Heart left ventricle (tissue), 16 donors: ENCODE measurements at regions not wholly inside any gene's neighbourhood (a gene's known extent, or its start where the extent isn't known, plus 50 kb on each side); places are given as distances from the start of the nearest gene placed in this dataset.

ENCODE experiments used
- ATAC-seq, 4 donors: fragments of 200-7000 bp; cut with Tn5 transposase; one replicate each; pipeline ENCODE4 v1.9.1; 2020 to 2022; ENCODE audit warnings: moderate library complexity in 4 of 4, mild to moderate bottlenecking in 3 of 4, moderate number of reproducible peaks in 1 of 4
- DNase-seq, 5 donors: peaks; one replicate each; pipeline ENCODE4 v3.0.0-alpha.2; 2020
- H3K27ac ChIP-seq, 12 donors: fragments of 200-600 bp; sonication (generic) in 4 of 12; one replicate each; pipeline versions ENCODE4 v1.5.0 to v1.8.0; 2016 to 2022; ENCODE audit warnings: mild to moderate bottlenecking in 2 of 12
- H3K27me3 ChIP-seq, 9 donors: fragments of 200-600 bp; sonication (generic) in 2 of 9; one replicate each; pipeline versions ENCODE4 v1.5.1 to v1.8.0; 2016 to 2022; ENCODE audit warnings: mild to moderate bottlenecking in 3 of 9
- H3K36me3 ChIP-seq, 9 donors: fragments of 200-600 bp; sonication (generic) in 2 of 9; one replicate each; pipeline versions ENCODE4 v1.5.0 to v1.8.0; 2018 to 2022; ENCODE audit warnings: mild to moderate bottlenecking in 2 of 9
- H3K4me1 ChIP-seq, 12 donors: fragments of 200-600 bp; sonication (generic) in 4 of 12; one replicate each; pipeline versions ENCODE4 v1.5.0 to v1.8.0; 2016 to 2022; ENCODE audit warnings: mild to moderate bottlenecking in 3 of 12
- H3K4me3 ChIP-seq, 12 donors: fragments of 200-600 bp; sonication (generic) in 4 of 12; one replicate each; pipeline versions ENCODE4 v1.5.0 to v1.8.0; 2017 to 2022; ENCODE audit warnings: mild to moderate bottlenecking in 9 of 12, moderate library complexity in 4 of 12
- H3K9me3 ChIP-seq, 12 donors: fragments of 200-600 bp; sonication (generic) in 4 of 12; one replicate each; pipeline versions ENCODE4 v1.5.0 to v1.8.0; 2016 to 2022; ENCODE audit warnings: mild to moderate bottlenecking in 1 of 12
- POLR2A ChIP-seq, 2 donors: fragments of 450-650 bp; IDR thresholded peaks; one replicate each; pipeline ENCODE4 v1.6.1; 2017; ENCODE audit warnings: antibody characterized with exemption in 2 of 2, mild to moderate bottlenecking in 2 of 2, moderate library complexity in 2 of 2
- WGBS, 4 donors: extraction: QIAGEN DNeasy Blood & Tissue Kit in 2 of 4; methylation state at CpG; one replicate each; pipeline versions ENCODE4 v1.1.5 to v1.1.7; 2013 to 2018; 5-methylcytosine and 5-hydroxymethylcytosine counted together
- intact Hi-C, 10 donors: fragments of 100-400 bp; cut with DNase I; formaldehyde crosslinking; loops; one replicate each; pipeline versions ENCODE4 v1.11.1 to v1.14.2; 2022
- TF ChIP-seq, protein P1 (sequence below), 12 donors: fragments of 200-600 bp; sonication (generic) in 4 of 12; IDR thresholded peaks; one replicate each; pipeline versions ENCODE4 v1.5.0 to v1.8.0; 2018 to 2022; ENCODE audit warnings: antibody characterized with exemption in 12 of 12, mild to moderate bottlenecking in 5 of 12
- donor health status: ischemic (EF 13 %, LVEDD 7.1; RV severe dilation, severe dysfunction).
- donor health status: healthy with polysubstance abuse.
- donor health status: DM: no; HTN: yes; CAD: no.
- donor health status: DM: no; HTN: no; CAD: no.
- donor health status: ischemic (EF 25% LVEDD 6.9; RV normal size, moderate dysfunction).
- donor health status: ischemic (EF 25% LVEDD 5.7; RV mildly dilated, moderate dysfunction).
- donor health status: healthy.
- donor health status: DM: yes; HTN: yes; CAD: no.
- donor health status: ischemic (EF 35%, LVEDD 5.7; RV mildly dilated, moderate dysfunction).
- donor health status: nonischemic (EF 11% LVEDD 7.7; RV severe dilation, severe dysfunction).
- donor health status: DM: yes; HTN: yes; CAD: no.
- donor health status: PGD.
- donor health status: ischemic (EF 29% LVEDD 5.4; RV normal size, mild dysfunction).
- donor health status: nonischemic (EF 23%, LVEDD 6.1; RV moderate dilation, normal function).

DNA sequence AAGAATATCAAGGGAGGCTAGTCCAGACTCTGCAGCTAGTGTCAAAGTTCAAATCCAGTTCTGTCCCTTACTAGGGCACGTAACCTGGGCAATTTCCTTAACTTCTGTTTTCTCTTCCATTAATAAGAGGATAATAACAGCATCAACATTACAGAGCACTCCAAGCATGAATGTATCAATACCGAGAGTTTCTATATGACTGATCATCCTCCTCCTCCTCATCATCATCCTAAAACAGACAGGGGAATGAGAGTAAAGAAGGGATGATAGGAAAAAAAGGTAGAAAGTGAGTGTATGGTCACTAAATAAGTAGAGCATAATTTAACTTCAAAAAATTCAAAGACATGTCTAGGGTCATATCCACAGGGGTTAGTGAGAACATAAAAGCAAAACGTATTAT, 171.4 kb downstream of the NDUFA12 start:
- no peaks in the 10 kb centered on the region for H3K27me3 ChIP-seq
- peak overlapping the region in 2 of 12 donors; percentile 73 to 80 for H3K27ac ChIP-seq
- peaks cover 0 to 51% (median 2%) of the 10 kb centered on the region in 12 donors for H3K4me1 ChIP-seq
- no peak for TF ChIP-seq POLR2A (IDR thresholded peaks at IDR 0.05)
- TF ChIP-seq, protein P1, sequence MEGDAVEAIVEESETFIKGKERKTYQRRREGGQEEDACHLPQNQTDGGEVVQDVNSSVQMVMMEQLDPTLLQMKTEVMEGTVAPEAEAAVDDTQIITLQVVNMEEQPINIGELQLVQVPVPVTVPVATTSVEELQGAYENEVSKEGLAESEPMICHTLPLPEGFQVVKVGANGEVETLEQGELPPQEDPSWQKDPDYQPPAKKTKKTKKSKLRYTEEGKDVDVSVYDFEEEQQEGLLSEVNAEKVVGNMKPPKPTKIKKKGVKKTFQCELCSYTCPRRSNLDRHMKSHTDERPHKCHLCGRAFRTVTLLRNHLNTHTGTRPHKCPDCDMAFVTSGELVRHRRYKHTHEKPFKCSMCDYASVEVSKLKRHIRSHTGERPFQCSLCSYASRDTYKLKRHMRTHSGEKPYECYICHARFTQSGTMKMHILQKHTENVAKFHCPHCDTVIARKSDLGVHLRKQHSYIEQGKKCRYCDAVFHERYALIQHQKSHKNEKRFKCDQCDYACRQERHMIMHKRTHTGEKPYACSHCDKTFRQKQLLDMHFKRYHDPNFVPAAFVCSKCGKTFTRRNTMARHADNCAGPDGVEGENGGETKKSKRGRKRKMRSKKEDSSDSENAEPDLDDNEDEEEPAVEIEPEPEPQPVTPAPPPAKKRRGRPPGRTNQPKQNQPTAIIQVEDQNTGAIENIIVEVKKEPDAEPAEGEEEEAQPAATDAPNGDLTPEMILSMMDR (IDR thresholded peaks at IDR 0.05) = no peak
- H3K36me3 ChIP-seq = no peaks in the 10 kb centered on the region
- intact Hi-C loops = no loop called here
- H3K9me3 ChIP-seq = peaks cover 0 to 4% (median 0%) of the 10 kb centered on the region in 12 donors
- DNase-seq (no peak), ATAC-seq (no peak)
- WGBS, 4 donors = 87 to 96% (median 92%) methylated on average over 3 of the region's 3 CpGs
- H3K4me3 ChIP-seq = no peak overlapping the region

DNA sequence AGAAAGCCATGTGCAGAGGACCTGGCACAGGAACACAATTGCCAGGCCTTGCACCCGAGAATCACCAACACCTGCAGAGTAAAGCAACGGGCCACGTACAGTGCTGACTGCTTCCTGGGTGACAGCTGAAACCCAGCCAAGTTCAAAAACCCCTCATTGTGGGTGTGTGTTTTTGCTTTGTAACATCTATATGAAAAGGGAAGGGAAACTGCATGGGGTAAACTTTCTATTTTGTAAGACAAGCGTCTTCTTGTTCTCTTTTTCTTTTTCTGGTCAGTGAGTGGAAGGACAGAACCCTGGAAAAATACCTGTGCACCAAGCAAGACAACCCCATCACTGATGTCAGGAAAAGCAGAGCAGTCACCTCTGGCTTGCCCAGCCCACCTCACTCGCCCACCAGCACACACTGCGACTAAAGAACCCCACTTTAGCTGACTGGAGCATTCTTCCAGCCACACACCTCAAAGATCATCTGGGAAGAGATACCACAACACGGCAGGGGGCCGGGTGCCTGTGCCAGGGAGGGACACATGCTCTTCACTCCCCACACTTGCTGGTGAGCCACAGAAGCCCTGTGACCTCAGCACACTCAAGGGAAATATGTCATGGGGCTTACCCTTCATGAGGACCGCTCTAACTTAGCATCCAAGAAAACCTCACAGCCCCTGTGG, 172.3 kb downstream of the NDUFA12 start:
- H3K27ac ChIP-seq = peak overlapping the region in 2 of 12 donors; percentile 73 to 80
- DNase-seq = no peak
- TF ChIP-seq POLR2A (IDR thresholded peaks at IDR 0.05) = no peak
- WGBS, 4 donors = 71 to 74% (median 73%) methylated on average over 8 to 9 of the region's 9 CpGs
- intact Hi-C loops = no loop called here
- peaks cover 0 to 51% (median 2%) of the 10 kb centered on the region in 12 donors for H3K4me1 ChIP-seq
- no peaks in the 10 kb centered on the region for H3K27me3 ChIP-seq
- H3K4me3 ChIP-seq = no peak overlapping the region
- H3K9me3 ChIP-seq = no peaks in the 10 kb centered on the region
- peak in 2 of 4 donors; percentile 41 to 48 for ATAC-seq
- no peaks in the 10 kb centered on the region for H3K36me3 ChIP-seq

DNA sequence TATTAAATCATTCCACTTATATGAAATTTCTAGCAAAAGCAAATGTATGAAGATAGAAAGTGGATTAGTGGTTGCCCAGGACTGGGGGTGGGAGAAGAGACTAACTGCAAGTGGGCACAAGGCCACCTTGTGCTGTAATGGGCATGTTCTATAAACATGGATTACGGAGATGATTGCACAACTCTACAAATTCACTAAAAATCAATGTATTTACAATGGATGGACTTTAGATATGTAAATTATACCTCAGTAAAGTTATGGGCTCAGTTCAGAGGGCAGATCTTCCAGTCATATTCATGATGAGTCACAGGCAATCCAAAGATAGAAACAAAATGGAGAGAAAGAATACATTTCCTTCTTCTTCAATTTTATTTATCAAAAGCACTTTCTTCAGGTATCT, 173.9 kb downstream of the NDUFA12 start:
- H3K4me3 ChIP-seq = no peak overlapping the region
- intact Hi-C loops = no loop called here
- WGBS, 4 donors = 94 to 98% (median 96%) methylated on average over 1 of the region's 1 CpG
- H3K9me3 ChIP-seq = no peaks in the 10 kb centered on the region
- peaks cover 0 to 51% (median 2%) of the 10 kb centered on the region in 12 donors for H3K4me1 ChIP-seq
- H3K27me3 ChIP-seq = no peaks in the 10 kb centered on the region
- H3K27ac ChIP-seq = no peak overlapping the region
- TF ChIP-seq, protein P1 (IDR thresholded peaks at IDR 0.05) = no peak
- TF ChIP-seq POLR2A (IDR thresholded peaks at IDR 0.05) = no peak
- DNase-seq (no peak), ATAC-seq (no peak)
- no peaks in the 10 kb centered on the region for H3K36me3 ChIP-seq

DNA sequence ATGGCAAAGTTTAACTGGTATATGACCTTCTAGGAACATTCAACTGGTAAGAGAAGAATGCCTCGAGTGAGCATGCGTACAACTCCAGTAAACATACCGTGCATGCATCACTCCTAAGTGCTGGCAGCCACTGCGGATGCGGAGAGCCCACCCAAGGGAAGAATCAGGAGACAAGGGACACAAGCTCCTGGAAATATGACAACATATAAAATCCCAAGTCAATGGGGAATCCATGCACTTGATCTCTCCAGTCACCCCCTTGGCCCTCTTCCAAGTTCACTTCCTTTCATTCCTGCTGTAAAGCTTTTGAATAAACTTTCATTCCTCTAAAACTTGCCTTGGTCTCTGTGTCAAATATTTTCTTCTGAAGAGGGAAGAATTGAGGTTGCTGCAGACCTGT, 168.7 kb upstream of the TMCC3 start:
- ATAC-seq (peak in 1 of 4 donors; percentile 30), DNase-seq (peak in 3 of 5 donors; percentile 31 to 35 (median 31))
- WGBS, 4 donors = 62 to 69% (median 66%) methylated on average over 5 of the region's 5 CpGs
- Histone ChIP-seq H3K4me1 (peaks cover 0 to 11% (median 0%) of the 10 kb centered on the region in 12 donors), H3K27me3 (no peaks in the 10 kb centered on the region), H3K4me3 (no peak overlapping the region), H3K9me3 (peaks cover 0 to 10% (median 2%) of the 10 kb centered on the region in 12 donors), H3K36me3 (no peaks in the 10 kb centered on the region), H3K27ac (no peak overlapping the region)
- TF ChIP-seq, protein P1 (IDR thresholded peaks at IDR 0.05) = no peak
- TF ChIP-seq POLR2A (IDR thresholded peaks at IDR 0.05) = no peak
- intact Hi-C loops = no loop called here
